ENCODE measurements at regions not wholly inside any gene's neighbourhood (a gene's known extent, or its start where the extent isn't known, plus 50 kb on each side); places are given as distances from the start of the nearest gene placed in this dataset.

- Histone ChIP-seq H3K79me2 (ENCODE audit: control insufficient read depth, insufficient read depth, low read length) (no peaks in the 10 kb centered on the region), H3K4me3 (replicated peaks in 1 of 3; ENCODE audit: insufficient read depth in 1 of 3, low read depth in 1 of 3, low read length in 3 of 3) (no peak overlapping the region), H3K9ac (replicated peaks; ENCODE audit: extremely low read depth, insufficient read depth, low read length) (no peak overlapping the region), H3K9me1 (replicated peaks; ENCODE audit: control insufficient read depth, extremely low read depth, insufficient read depth, low read length) (no peaks in the 10 kb centered on the region), H3K4me1 (ENCODE audit: control insufficient read depth, extremely low read depth, insufficient read depth, low read length) (no peaks in the 10 kb centered on the region), H3K27me3 (ENCODE audit: control insufficient read depth in 2 of 2, insufficient read depth in 2 of 2, low read length in 2 of 2) (no peaks in the 10 kb centered on the region), H3K4me2 (ENCODE audit: insufficient read depth, low read length) (no peak overlapping the region), H2AFZ (ENCODE audit: low read depth, low read length) (no peak overlapping the region), H3K36me3 (ENCODE audit: control insufficient read depth in 2 of 2, extremely low read depth in 1 of 2, insufficient read depth in 2 of 2, low read length in 2 of 2) (no peaks in the 10 kb centered on the region), H3K9me3 (replicated peaks; ENCODE audit: control insufficient read depth, insufficient read depth, low read length) (no peaks in the 10 kb centered on the region), H3K27ac (ENCODE audit: insufficient read depth, low read depth, low read length) (no peak overlapping the region), H4K20me1 (replicated peaks; ENCODE audit: control insufficient read depth, extremely low read depth, insufficient read depth, low read length) (no peaks in the 10 kb centered on the region)
- intact Hi-C loops (cut with micrococcal nuclease) (loop anchor here (1.0 to 5.0 kb wide), 5 partner anchors 130 to 1521 kb away; no protein-coding TSS in a partner anchor), dilution Hi-C loops (cut with MboI; ENCODE audit: extremely low pct_ligation_motif_present, low sequenced_read_pairs) (no loop called here)
- TF ChIP-seq POLR2AphosphoS5 (IDR thresholded peaks at IDR 0.05; ENCODE audit: insufficient read depth, low read depth, low read length) (no peak), GATA2 (IDR thresholded peaks at IDR 0.05; ENCODE audit: insufficient read depth, insufficient read length, low read depth, low read length) (no peak), MYC (IDR thresholded peaks at IDR 0.05; ENCODE audit: low read depth, low read length) (no peak), JUN (IDR thresholded peaks at IDR 0.05; ENCODE audit: borderline replicate concordance, insufficient read depth, insufficient read length, low read depth) (no peak), EZH2 (IDR thresholded peaks at IDR 0.05; ENCODE audit: borderline replicate concordance, low read depth, low read length, severe bottlenecking) (no peak), POLR2A (IDR thresholded peaks at IDR 0.05; ENCODE audit: low read depth, low read length) (no peak), MAX (IDR thresholded peaks at IDR 0.05; ENCODE audit: insufficient read depth, insufficient read length) (no peak), FOS (IDR thresholded peaks at IDR 0.05; ENCODE audit: borderline replicate concordance, insufficient read depth, low read length) (no peak), CTCF (IDR thresholded peaks at IDR 0.05; ENCODE audit: extremely low read depth in 1 of 2, insufficient read depth in 1 of 2, low read depth in 1 of 2, low read length in 2 of 2) (no peak)
- CTCF ChIA-PET: interaction anchor here (0.9 to 5.1 kb wide), 10 partner anchors 38 to 487 kb away, joined by 3 to 407 read pairs (median 6); no protein-coding TSS in a partner anchor
- FAIRE-seq: no peak
- DNase-seq (ENCODE audit: low read depth, low spot score): no peak
- BruUV-seq (replicated peaks): no TSS peak
- POLR2A ChIA-PET: no interaction called here
Observed at GRCh38 chr14:34097644-34098043, 146.8 kb upstream of the EGLN3 start.

Measured in endothelial cell of umbilical vein (primary cell).